ENCODE measurements at regions not wholly inside any gene's neighbourhood (a gene's known extent, or its start where the extent isn't known, plus 50 kb on each side); places are given as distances from the start of the nearest gene placed in this dataset.

DNA sequence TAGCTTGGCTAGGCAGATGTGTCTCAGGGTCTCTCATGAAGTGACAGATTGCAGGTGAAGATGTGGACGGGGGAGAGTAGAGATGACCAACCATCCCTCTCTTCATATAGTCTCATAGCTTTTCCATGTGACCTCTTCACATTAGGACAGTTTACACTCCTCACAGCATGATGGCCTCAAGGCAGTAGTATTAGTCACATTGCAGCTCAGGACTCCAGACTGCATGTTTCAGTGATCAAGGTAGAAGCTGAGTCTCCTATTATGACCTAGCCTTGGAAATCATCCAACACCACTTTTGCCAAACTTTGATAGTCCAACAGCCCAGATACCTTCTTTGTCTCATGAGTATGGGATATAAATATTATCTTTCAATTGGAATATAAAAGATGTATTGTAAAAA lies 147.7 kb downstream of the GASK1B start:
- TF ChIP-seq, protein P1, sequence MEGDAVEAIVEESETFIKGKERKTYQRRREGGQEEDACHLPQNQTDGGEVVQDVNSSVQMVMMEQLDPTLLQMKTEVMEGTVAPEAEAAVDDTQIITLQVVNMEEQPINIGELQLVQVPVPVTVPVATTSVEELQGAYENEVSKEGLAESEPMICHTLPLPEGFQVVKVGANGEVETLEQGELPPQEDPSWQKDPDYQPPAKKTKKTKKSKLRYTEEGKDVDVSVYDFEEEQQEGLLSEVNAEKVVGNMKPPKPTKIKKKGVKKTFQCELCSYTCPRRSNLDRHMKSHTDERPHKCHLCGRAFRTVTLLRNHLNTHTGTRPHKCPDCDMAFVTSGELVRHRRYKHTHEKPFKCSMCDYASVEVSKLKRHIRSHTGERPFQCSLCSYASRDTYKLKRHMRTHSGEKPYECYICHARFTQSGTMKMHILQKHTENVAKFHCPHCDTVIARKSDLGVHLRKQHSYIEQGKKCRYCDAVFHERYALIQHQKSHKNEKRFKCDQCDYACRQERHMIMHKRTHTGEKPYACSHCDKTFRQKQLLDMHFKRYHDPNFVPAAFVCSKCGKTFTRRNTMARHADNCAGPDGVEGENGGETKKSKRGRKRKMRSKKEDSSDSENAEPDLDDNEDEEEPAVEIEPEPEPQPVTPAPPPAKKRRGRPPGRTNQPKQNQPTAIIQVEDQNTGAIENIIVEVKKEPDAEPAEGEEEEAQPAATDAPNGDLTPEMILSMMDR (conservative IDR thresholded peaks at IDR 0.05): no peak
- TF ChIP-seq ZFX (IDR thresholded peaks at IDR 0.05): no peak

Data from C4-2B (cell line).